HCT116 (cell line): ENCODE measurements at regions not wholly inside any gene's neighbourhood (a gene's known extent, or its start where the extent isn't known, plus 50 kb on each side); places are given as distances from the start of the nearest gene placed in this dataset.
"Not testable (repeated sequence)": the region's sequence is repeated elsewhere in the genome, so short reads cannot be mapped to it uniquely, and the experiment has no call there.

ENCODE experiments used
- EZH2 ChIP-seq: fragments of 200-600 bp; sonication (generic); IDR thresholded peaks from 2 replicates; pipeline ENCODE4 v1.6.1; 2017; ENCODE audit warnings: antibody characterized with exemption, mixed run types
- MAX ChIP-seq: IDR thresholded peaks from 2 replicates; pipeline ENCODE4 v1.6.1; 2012
- RAD21 ChIP-seq: IDR thresholded peaks from 2 replicates; pipeline ENCODE4 v1.6.1; 2012; ENCODE audit warnings: low read depth, mild to moderate bottlenecking

GRCh38 chrX:1702142-1702541 lies 87.3 kb downstream of the ASMT start:
- TF ChIP-seq MAX, EZH2, RAD21: not testable (repeated sequence)
